HL-60/S4 (cell line): ENCODE measurements at regions not wholly inside any gene's neighbourhood (a gene's known extent, or its start where the extent isn't known, plus 50 kb on each side); places are given as distances from the start of the nearest gene placed in this dataset.

Experiments
- in situ Hi-C: fragments of 300-500 bp; cut with MboI; formaldehyde crosslinking; loops from 2 replicates; pipeline ENCODE4 v1.14.3; 2022; ENCODE audit warnings: low sequenced_read_pairs

DNA sequence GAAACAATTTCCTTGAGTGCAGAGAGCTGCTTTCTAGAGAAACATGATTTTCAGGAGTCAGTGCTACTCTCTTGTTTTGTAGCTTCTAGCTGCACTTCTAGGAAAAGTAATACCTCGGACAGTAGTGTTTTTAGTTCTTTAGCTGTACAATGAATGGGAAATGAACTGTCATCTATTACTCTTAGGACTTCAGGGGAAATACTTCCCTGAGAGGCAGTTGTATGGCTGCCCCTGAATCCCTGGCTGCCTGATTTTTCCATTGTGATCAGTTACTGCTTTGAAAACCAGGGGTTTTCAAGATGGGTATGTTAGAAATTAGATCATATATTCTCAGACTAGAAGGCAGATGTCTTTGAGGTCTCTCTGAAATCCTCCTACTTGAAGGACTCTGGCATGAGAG is 200.3 kb upstream of the SEMA6D start:
- in situ Hi-C loops: no loop called here

DNA sequence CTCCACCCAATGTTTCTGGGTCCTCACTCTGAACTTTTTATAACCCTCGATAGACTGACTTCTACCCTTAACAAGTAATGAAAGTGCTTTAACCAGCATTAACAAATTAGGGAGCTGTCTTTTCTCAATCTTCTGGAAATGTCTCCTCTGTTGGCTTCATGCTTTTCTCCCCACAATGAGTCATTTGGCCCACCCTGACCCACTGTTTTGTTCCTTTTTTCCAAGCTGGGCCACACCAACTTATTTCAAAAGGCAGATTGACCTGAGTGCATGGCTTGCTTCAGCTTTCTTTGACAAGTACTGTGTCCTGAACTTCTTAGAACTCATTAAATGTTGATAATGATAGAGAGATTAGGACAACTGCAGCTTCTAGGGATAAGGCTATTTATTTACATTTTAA is 199.6 kb upstream of the SEMA6D start:
- in situ Hi-C loops: no loop called here

DNA sequence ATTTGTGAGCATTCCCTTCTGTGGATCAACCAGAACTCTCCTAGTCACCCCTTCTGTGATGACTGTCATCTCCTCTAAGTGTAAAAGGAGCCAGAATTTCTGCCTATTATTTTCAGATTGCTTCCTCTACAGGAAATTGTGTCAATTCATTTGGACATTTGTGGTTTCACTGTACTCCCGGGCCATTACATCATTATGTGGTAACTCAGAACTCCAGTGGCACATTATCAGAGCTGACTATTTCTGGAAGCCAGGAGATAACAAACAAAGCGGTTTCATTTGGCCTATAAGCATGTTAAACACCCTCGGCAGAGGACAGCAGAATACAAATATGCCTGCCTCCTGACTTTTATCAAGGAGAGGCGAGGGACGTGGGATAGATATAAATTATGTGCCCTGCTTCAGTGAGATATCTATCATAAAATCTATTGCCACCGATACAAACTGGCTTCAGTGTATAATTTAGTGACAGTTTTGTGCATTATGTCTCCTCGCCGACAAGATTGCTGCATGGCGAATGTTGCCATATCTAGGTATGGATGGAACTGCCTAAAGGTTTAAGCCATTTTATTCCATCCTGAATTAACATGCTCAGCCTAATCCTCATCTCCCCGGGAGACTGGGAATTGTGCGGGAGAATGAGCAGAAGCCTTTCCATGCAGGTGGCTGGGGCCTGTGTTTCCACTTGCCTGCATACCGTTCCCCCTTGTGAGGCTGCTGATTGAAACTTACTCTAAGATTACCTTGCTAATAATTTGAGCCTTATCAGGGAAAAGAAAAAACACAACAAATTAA is 193.4 kb upstream of the SEMA6D start:
- in situ Hi-C loops: no loop called here

DNA sequence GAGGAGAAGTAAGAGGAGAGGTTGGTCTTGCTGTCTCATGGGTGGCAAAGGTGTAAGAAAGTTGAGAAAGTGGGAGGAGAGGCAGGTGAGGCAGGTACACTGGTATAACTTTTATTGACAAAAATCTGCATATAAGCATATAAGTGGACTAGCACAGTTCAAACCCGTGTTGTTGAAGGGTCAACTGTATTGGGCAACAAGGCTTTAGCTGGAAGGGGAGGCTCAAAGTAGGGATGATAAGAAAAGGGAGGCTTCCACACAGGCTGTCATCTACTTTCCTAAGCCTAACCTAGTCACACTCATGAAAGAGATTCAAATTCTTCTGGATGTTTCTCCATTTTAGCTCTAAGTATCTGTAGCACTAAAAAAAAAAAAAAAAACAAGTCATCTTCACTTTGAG is 188.1 kb upstream of the SEMA6D start:
- in situ Hi-C loops: no loop called here

DNA sequence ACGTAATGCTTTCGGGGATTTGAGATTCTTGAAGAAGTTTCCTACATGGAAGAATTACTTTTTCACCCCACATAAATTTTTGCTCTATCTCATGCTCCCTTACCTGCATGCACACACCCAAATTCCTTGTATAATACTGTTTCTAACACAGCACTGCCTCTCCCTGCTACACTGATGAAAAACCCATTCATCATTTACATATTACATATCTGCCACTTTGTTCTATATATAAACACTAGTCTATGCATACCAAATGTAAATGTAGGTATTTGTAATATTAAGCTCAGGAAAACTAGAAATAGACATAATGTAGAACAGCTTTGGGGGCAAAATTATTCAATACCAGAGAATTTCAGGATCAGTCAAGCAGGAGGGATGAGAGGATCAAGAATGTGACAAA is 182.6 kb upstream of the SEMA6D start:
- in situ Hi-C loops: no loop called here

DNA sequence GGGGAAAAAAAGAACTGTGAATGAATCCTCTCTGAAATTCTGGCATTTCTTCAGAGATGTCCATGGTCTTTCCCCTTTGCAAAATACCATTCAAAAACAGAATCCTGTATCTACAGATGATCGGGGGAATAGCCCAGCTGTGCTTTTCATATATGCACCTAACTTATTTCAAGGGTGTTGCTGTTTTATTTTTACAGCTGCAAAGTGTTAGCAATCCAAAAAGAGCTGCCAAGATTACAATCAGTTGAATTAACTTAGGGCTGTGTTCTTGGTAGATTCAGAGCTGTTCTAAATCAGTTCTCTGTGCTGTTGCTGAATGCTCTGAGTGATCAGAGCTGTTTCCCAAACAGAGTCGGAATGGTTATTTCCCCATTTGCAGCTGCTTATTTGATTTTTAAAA is 175.7 kb upstream of the SEMA6D start:
- in situ Hi-C loops: no loop called here

DNA sequence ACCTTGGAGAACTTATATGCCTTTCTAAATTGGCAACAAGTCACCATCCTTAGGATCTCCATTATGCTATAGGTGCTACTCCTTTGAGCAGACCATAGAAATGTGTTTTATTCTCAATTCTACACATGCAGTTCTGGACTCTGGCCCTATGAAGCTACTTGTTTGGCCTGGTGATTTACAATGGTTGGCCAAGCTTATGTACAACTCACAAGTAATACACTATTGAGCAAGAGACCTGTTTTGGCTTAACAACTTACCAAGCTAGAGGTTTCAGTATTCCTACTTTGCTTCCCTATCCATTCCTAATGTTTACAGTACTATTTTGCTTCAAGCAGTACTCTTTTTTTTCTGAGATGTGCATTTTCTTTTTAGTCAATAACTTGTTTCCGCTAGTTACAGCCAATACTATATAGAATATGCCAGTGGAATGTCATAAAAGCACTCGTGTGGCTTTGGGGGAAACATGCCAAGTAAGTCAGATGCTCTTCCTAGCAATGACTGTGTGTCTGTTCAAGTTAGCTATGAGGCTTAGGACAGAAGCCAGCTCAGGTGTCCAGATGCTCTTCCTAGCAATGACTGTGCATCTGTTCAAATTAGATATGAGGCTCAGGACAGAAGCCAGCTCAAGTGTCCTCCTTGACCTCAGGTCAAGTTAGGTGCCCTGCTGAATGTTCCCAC is 174.9 kb upstream of the SEMA6D start:
- in situ Hi-C loops: no loop called here

DNA sequence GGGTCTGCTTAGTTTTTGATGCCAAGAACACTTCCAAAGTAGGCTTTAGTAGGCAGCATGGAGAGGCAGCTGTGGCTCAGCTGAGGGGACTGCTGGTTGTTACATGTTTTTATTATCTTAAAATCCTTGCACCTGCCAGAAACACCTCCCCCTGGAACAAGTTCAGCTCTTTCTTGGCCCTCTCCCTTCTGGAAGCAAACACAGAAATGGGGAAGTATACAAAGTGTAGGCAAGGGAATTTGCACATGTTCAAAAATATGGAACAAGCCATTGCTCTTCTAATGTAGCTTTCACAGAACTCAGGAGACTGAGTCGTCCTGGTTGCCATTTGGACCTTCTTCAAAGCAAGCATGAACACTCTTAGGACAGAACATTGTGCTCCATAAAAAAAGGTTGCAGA is 169.1 kb upstream of the SEMA6D start:
- in situ Hi-C loops: no loop called here

DNA sequence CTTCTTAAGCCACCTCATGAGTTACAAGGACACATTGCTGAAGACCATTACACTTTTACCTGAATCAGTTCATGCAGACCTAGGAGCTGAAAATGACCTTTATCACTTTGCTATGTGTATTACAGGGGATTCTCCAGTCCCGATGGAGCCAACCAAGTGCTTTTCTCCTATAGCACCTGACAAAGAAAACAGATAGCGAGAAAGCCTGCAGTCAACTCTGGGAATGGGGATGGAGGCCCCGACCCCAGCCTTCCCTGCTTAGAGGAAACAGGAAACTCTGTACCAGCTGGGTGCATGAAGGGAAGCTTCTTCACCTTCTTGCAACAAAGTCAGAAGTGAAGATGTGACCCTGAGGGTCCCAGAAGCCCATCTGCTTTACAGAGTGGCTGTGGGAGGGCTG is 168.3 kb upstream of the SEMA6D start:
- in situ Hi-C loops: no loop called here

DNA sequence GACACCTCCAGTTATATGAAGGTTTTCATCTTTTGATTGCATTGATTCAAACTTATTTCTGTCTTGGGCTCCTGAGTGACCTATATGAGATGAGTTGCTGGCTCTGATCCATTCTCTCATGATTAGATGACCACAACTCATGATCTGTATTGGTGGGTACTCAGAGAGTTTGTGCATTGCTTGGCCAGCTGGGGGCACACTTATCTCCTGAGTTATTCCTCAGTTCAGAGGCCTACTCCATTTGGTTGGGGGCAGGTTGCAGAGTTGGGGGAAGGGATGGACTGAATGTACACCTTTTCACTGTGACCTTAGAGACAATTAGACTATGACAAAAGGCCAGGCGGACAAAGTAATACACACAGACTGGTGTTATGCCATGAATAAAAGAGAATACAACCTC is 166.2 kb upstream of the SEMA6D start:
- in situ Hi-C loops: no loop called here

DNA sequence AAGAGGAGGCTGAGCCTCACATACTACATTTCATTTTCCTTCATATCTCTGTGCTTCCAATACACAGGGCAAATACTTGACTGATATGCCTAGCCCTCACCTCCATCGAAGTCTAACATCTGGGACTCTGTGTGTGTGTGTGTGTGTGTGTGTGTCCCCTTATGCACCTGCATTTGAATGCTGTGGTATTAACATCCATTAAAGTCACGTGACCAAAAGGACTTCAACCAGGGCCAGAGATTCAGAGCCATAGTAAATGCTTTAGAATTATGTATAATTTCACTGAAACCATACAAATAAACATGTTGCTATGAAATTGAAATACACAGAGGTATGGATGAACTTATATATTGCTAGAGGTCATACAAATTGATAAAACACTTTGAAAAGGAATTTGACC is 165.8 kb upstream of the SEMA6D start:
- in situ Hi-C loops: no loop called here

DNA sequence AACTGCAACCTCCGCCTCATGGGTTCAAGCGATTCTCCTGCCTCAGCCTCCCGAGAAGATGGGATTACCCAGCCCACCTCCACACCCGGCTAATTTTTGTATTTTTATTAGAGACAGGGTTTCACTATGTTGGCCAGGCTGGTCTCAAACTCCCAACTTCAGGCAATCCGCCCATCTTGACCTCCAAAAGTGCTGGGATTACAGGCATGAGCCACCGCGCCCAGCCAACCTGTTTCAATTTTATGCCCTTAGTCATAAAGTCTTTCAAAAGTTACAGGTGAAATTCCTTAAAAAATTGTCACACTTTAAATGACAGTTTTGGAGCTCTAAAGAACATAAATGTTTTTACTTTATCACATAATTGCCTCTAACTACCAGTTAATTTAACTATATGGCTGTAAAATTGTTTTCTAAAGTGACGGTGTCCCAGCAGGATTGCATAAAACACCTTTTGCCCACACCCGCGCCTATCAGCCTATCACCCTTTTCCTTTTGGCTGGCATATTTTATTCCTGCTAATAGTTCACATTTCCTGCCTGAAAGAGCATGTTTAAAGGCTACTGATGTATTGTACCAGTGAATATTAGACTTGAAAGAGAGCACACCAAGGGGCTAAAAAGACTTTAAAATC is 164.2 kb upstream of the SEMA6D start:
- in situ Hi-C loops: no loop called here

DNA sequence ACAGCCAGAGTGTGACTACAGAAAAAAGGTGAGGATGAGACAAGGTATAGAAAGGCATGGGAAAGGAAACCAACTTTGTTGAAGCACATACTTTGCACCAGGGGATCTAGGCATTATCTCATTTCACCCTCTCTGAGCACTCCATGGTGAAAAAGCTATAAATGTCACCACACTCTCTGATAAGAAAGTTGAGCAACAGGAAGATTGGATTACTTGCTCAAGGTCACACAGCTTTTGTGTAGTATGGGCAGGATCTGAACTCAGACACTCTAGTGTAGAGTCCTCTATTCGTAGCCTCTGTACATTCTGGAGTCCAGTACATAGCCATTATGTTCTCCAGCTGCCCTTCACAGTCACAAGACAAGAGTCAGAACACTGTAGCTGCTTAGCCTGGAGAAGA is 163.4 kb upstream of the SEMA6D start:
- in situ Hi-C loops: no loop called here

DNA sequence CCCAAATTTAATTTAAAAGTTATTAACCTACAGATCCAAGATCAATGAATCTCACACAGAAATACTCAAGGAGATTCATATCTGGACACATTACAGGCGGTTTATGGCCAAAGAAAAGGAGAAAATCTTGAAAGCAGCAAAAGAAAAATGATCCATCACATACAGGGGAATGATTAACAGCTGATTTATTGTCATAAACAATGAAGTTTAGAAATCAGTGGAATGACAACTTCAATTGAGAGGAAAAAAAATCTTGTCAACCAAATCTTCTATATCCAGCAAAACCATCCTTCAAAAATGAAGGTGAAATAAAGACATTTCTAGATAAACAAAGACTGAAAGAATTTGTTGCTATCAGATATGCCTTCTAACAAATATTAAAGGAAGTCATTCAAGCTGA is 156.2 kb upstream of the SEMA6D start:
- in situ Hi-C loops: no loop called here

DNA sequence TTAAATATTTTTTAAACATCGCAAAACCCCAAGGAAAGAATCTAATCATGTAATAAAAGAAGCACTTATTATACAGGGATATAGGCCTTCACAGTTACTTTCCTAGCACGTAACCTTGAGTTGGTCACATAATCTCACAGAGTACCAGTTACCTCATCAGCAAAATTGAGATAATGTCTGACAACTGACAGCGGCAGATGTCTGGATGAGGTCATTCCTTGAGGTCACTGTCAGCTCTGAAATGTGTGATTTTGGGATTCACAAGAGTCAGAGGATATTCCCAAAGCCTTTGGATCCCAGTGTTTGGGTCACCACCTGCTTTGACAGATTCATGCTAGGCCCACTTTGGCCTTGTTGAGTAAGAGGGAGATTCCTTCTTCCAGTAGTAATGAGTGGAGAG is 151.4 kb upstream of the SEMA6D start:
- in situ Hi-C loops: no loop called here

DNA sequence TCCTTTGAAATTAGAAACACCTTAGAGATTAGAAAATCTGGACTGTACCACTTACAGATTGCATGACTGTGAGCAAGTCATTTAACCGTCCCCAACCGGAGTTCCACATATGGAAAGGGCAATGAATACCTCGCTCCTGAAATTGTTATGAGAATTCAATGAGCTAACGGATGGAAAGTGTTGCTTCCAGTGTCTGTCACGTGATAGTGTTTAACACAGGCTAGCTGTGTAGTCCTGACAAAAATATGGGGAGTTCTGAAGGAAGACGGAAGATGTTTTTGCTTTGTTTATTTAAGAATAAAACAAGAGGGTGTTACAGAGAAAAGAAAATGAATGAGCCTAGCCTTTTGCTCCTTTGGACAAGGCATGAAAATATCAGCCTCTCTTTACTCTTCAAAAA is 150.7 kb upstream of the SEMA6D start:
- in situ Hi-C loops: no loop called here

DNA sequence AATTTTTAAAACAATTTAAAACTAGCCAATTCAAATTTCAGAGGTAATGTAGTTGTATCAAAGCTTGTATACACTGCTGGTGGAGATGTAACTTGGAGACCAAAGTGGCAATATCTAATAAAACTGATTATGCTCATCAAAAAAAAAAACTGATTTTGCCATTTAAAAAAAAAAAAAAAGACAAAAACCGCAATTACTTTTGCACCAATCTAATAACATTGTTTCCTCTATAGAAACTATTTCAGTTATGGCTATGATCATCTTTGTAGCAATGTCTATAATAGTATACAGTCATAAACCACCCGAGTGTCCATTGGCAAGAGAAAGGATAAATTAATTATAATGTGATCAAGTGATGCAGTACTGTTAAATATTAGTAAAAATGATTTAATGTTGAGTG is 149.3 kb upstream of the SEMA6D start:
- in situ Hi-C loops: no loop called here

DNA sequence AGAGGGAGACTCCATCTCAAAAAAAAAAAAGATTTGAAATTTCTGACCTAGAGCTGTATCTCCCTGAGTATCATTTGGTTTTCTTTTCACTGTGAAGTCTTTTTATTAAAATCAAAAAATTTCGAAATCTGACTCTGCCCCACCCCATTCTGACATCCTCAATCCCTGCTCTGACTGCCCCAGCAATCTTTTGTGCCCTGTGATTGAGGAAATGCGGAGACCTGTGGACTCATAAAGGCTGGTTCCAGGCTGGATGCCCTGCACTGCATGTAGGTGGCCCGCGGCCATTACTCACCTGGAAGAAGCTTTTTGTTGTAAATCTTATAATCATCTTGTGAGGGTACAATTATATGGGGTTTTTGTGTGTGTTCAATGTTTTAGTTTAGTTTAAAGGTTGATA is 147.3 kb upstream of the SEMA6D start:
- in situ Hi-C loops: no loop called here

DNA sequence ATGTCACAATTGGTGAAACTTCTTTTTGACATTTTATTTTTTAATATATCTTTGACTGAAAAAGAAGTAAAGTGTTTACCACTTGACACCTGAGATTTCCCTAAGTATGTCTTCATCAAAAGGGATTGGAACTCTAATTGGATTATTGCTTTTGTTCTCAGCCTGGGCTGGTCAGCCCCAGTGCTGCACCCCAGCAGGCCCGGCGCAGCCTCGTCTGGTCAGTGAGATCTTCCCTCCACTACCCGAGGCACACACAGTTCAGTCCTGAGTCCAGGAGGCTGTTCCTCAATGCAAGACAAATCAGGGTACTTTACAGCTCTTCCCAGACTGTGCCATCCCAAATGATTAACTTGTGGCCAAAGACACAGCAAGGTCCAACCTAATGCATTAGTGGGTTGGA is 146.9 kb upstream of the SEMA6D start:
- in situ Hi-C loops: no loop called here

DNA sequence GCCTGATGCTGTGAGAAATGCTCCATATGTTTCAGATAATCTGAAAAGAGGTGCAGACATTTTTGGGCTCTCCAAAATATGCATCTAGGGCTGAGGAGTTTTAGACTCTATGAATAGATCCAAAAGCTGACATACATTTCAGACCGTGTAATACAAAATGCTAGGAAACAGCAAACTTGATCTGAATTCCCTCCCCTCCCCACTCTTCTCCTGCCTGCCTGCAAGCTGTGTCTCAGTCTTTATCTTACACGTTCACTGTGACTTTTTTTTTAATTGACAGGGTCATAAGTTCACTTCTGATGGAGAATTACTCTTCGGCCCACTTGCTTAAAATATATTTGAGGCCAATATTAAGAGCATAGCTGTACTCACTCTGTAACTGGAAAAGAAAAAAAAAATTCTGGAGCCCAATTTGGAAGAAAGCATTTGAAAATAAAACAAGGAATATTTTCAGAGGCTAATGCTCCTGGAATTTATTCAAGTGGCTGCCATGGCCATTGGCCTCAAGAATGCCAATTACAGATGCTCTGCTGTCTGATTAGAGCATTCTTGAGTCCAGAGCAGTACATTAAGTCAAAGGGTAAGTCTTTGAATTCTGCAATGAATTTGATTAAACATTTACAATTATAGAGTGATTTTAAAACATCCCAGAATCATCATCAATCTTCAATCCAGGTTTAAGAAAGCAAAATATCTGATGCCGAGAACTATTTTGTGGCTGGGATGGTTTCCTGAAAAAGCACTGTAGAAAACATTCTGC is 146.2 kb upstream of the SEMA6D start:
- in situ Hi-C loops: no loop called here

DNA sequence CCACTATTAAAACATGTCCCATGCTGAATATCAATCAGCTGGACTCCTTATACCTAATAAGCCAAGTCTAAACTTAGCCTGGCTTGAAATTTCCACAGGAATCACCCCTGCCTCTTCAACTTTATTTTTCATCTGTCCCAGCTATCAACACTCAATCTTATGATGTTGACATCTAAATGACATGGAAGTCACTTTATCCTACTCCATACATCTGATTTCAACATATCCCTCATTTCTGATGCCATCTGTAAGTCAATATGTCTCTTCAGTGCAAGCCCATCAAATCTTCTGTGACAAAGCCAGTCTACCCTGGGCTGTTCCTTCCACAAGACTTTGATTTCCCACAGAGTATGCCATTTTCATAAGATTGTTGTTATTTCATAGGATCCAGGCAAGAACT is 143.6 kb upstream of the SEMA6D start:
- in situ Hi-C loops: no loop called here

DNA sequence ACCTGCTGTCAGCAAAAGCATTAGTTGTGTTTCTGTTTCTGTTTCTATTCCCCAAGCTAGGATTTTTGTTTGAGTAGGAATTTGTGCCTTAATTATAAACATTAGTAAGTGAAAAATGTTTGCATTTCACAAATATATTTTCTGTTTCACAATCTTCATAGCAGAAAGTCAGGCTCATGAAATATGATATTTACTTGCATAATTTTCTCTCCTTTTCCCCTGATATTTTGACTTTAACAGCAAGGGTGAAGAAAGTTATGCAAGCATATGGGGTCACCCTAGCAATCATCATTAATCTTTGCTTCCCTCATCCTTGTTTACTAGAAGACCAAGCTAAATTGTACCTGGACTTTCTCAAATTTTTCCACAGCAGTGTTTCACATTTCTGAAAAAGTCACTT is 140.3 kb upstream of the SEMA6D start:
- in situ Hi-C loops: no loop called here
